Activated T-helper 2 cell treated with anti-CD3 and anti-CD28 coated beads, Interferon-gamma antibody, Interleukin-2, Interleukin-4, amounts not matched to agents 10 μg/mL and 5 μg/mL and 100 μg/mL, durations not matched to agents 14 hours and 24 hours and 36 hours (primary cell): ENCODE measurements at regions not wholly inside any gene's neighbourhood (a gene's known extent, or its start where the extent isn't known, plus 50 kb on each side); places are given as distances from the start of the nearest gene placed in this dataset.

Source experiments
- DNase-seq: peaks from one replicate; pipeline ENCODE4 v3.0.0; 2021; ENCODE audit warnings: low spot score
- H3K27ac Mint-ChIP-seq: one replicate; pipeline ENCODE4 v1.8.0; 2021; ENCODE audit warnings: mixed read lengths
- H3K27me3 Mint-ChIP-seq: one replicate; pipeline ENCODE4 v1.8.0; 2021; ENCODE audit warnings: low read depth, mixed read lengths
- H3K36me3 Mint-ChIP-seq: one replicate; pipeline ENCODE4 v1.8.0; 2021; ENCODE audit warnings: low read depth, mixed read lengths
- H3K4me1 Mint-ChIP-seq: one replicate; pipeline ENCODE4 v1.8.0; 2021; ENCODE audit warnings: low read depth, mixed read lengths
- H3K4me3 Mint-ChIP-seq: one replicate; pipeline ENCODE4 v1.8.0; 2021; ENCODE audit warnings: low read depth, mild to moderate bottlenecking, moderate library complexity, mixed read lengths
- H3K9me3 Mint-ChIP-seq: one replicate; pipeline ENCODE4 v1.8.0; 2021; ENCODE audit warnings: mixed read lengths
- intact Hi-C: fragments of 100-400 bp; cut with micrococcal nuclease; formaldehyde crosslinking; loops from one replicate; pipeline ENCODE4 v1.15.1; 2023

DNA sequence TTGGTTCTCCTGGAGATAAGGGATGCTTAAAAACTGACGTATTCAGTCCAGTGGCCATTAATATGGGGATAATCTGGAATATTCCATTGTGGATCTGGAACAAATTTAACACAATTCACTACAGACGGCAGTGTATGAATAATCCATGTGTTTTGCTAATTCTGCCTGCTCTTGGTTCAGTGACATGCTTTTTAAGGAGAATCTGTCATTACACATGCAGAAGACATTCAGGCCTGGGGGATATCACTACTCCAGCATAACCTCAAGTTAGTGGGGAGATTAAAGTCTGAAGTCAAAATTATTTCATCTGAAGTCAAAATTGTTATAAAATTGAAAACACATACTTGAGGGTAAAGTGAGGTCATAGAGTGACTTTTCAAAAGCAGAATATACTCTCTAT lies 789.3 kb downstream of the USP25 start:
- no peaks in the 10 kb centered on the region for H3K27me3 Mint-ChIP-seq
- intact Hi-C loops, result no loop called here
- H3K4me3 Mint-ChIP-seq, result no peak overlapping the region
- H3K4me1 Mint-ChIP-seq, result no peaks in the 10 kb centered on the region
- no peak overlapping the region for H3K27ac Mint-ChIP-seq
- peaks cover 29% of the 10 kb centered on the region for H3K9me3 Mint-ChIP-seq
- no peaks in the 10 kb centered on the region for H3K36me3 Mint-ChIP-seq
- DNase-seq, result no peak

DNA sequence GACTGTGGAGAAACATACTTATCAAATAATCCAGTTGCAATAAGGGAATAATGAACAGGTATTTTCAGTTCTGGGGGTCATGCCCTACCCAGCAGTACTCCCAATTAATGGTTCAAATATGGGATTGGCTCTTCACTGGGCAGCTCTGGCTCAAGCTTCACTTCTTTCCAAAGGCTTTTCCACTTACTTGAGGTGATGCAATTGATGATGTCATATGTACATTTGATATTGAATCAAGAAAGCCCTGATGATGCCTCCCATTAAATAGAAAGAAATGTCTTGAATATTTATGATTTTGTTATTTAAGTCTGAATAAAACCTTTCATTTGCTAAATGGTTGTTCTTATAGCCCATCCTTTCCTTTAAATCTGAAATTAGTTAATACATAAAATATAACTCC lies 789.9 kb downstream of the USP25 start:
- H3K9me3 Mint-ChIP-seq, result peaks cover 31% of the 10 kb centered on the region
- H3K27me3 Mint-ChIP-seq, result no peaks in the 10 kb centered on the region
- no peak overlapping the region for H3K4me3 Mint-ChIP-seq
- no peak overlapping the region for H3K27ac Mint-ChIP-seq
- intact Hi-C loops, result no loop called here
- no peaks in the 10 kb centered on the region for H3K36me3 Mint-ChIP-seq
- no peaks in the 10 kb centered on the region for H3K4me1 Mint-ChIP-seq
- DNase-seq, result no peak

DNA sequence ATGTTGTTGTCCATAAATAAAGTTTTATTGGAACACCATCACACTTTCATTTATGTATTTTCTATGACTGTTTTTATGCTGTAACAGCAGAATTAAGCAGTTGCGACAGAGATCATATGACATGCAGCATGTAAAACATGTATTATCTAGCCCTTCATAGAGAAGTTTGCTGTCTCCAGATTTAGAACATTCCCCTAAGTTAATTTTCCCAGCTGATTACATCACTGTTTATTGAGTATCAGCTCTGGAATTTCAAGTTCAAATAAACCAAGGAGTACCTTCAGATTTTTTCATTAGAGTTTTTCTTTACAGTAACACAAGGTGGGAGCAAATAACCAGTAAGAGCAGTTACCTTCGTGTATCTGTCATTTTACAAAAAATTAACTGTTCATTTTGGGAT lies 792.8 kb downstream of the USP25 start:
- Mint-ChIP-seq H3K36me3 (no peaks in the 10 kb centered on the region), H3K4me1 (no peaks in the 10 kb centered on the region), H3K27me3 (no peaks in the 10 kb centered on the region), H3K4me3 (no peak overlapping the region), H3K9me3 (peaks cover 39% of the 10 kb centered on the region), H3K27ac (no peak overlapping the region)
- intact Hi-C loops, result no loop called here
- DNase-seq, result no peak

DNA sequence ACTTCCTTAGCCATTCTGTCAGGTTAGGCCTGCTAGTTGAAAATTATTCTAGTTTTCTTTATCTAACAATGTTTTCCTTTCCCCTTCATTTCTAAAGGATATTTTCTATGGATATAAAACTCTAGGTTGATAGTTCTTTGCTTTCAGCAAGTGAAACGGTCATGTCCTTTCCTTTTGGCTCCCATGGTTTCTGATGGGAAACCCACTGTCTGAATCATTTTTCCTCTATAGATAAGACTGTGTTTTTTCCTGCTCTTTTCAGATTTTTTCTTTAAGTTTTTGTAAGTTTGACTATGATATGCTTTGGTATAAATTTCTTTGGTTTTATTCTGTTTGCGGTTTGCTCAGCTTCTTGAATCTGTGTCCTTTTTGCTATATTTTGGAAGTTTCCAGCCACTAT lies 800.9 kb downstream of the USP25 start:
- Mint-ChIP-seq H3K4me3 (no peak overlapping the region), H3K27me3 (no peaks in the 10 kb centered on the region), H3K36me3 (no peaks in the 10 kb centered on the region), H3K4me1 (no peaks in the 10 kb centered on the region), H3K27ac (no peak overlapping the region), H3K9me3 (peaks cover 69% of the 10 kb centered on the region)
- DNase-seq, result no peak
- intact Hi-C loops, result no loop called here

DNA sequence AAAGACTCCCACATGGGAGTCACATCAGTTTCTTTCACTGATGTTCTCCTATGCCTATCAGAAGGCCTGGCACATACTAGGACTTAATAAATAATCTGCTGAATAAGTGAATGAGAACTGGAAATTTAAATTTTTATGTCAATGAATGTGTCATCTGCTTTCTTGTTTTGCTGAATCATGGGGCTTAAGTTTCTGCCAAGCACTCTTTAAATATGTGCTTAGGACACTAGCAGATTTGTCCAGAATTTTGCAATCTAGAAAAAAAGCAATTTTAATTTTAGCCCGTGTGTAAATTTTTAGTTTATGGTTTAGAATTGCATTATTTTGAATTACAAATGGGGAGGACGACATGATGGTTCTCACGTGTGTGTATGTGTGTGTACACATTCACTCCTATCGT lies 803.1 kb downstream of the USP25 start:
- Mint-ChIP-seq H3K27ac (no peak overlapping the region), H3K36me3 (no peaks in the 10 kb centered on the region), H3K9me3 (peaks cover 55% of the 10 kb centered on the region), H3K4me1 (no peaks in the 10 kb centered on the region), H3K27me3 (no peaks in the 10 kb centered on the region), H3K4me3 (no peak overlapping the region)
- intact Hi-C loops, result no loop called here
- no peak for DNase-seq

DNA sequence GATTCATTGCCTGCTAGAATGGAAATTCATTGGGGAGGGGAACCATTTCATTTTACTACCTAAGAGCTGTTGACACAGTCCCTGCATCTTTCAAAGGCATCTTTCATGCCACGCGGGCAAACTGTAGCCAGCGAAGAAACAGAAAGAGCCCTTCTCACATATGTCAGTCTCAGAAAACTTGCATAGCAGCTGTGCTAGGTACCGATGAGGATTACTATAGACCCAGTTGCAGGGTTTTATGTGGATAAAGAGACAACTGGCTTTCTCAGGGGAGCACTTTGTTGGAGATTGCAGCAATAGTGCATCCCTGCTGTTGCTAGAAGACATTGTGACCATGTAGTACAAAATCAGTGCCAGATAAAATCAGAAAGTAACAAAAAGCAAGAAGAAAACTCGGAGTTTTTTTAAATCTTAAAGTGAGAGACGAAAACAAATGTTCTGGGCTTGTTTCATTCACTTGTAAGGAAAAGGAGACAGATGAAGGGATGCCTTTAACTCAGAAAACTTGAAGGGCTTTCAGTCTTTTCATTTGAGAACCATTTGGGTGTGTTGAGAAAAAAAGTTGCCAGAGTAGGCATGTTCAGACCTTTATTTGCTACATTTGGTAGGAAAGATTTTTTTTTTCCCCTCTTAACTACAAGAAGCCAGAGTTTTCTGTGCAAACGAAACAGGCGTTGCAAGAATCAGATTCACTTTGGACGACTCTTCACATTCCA lies 804.1 kb downstream of the USP25 start:
- Mint-ChIP-seq H3K4me1 (no peaks in the 10 kb centered on the region), H3K27me3 (no peaks in the 10 kb centered on the region), H3K27ac (no peak overlapping the region), H3K36me3 (no peaks in the 10 kb centered on the region), H3K4me3 (no peak overlapping the region), H3K9me3 (peaks cover 47% of the 10 kb centered on the region)
- intact Hi-C loops, result no loop called here
- DNase-seq, result no peak

DNA sequence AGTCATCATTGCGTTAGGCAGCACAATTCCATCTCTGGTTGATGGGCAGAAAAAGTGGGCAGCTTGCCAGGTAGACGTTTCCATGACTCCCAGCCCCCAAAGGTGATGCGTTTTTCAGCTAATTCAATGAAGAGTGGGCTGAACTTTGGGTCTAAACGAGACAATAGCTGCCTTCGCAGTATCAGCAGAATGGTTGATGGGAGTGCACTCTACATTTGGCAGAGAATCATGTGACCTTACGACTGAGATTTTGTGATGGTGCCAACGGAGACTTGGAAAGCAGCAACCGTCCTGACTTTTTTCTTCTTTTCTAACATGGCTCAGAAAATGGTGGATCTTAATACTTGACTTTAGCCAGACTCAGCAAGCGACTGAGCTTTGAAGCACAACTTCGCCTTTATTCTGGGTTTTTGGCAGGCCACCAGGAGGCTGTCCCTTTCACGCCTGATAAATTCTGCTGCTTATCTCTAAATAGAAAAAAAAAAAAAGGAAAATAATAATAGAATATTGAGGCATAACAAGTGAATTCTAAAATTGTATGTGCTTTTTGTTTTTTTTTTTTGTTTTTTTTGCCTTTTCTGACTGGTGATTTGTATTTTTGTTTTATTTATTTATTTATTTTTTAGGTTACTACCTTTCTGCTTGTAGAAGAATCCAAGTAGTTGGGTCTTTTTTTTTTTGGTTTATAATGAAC lies 804.8 kb downstream of the USP25 start:
- Mint-ChIP-seq H3K4me1 (no peaks in the 10 kb centered on the region), H3K4me3 (no peak overlapping the region), H3K27me3 (no peaks in the 10 kb centered on the region), H3K9me3 (peaks cover 44% of the 10 kb centered on the region), H3K27ac (no peak overlapping the region), H3K36me3 (no peaks in the 10 kb centered on the region)
- DNase-seq, result no peak
- intact Hi-C loops, result no loop called here

DNA sequence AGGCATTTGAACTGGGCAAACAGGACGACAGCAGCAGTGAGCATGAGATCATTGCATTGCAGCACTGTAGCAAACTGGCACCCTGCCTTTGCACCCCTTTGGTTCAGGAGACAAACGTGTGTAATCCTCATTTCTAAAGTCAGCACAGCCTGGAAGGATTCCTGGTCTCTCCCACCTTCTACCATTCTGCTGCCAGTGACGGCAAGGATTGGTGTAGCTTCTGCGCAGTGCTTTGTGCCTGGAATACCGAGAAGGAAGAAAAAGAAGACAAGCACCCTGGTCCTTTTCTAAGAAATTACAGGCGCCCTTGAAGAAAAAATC lies 805.3 kb downstream of the USP25 start:
- intact Hi-C loops, result no loop called here
- Mint-ChIP-seq H3K27ac (no peak overlapping the region), H3K36me3 (no peaks in the 10 kb centered on the region), H3K27me3 (no peaks in the 10 kb centered on the region), H3K9me3 (peaks cover 41% of the 10 kb centered on the region), H3K4me1 (no peaks in the 10 kb centered on the region), H3K4me3 (no peak overlapping the region)
- DNase-seq, result no peak

DNA sequence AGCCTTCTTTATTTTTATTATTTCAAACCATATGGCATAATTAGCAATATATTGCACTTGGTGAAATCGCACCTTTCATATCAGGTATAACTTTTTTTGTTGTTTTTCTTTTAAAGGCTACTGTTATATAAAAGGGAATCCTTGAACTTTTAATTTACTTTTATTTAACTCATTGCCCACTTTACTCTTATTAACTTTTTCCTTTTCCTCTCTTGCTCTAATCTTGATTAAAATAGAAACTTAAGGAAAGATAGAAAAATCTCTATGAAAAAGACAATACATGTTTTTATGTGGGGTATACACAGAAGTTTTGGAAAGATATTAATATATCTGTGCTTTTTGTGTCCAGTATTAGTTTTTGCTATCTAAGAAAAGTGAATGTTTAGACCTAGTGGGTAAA lies 805.8 kb downstream of the USP25 start:
- H3K36me3 Mint-ChIP-seq, result no peaks in the 10 kb centered on the region
- peaks cover 35% of the 10 kb centered on the region for H3K9me3 Mint-ChIP-seq
- H3K27me3 Mint-ChIP-seq, result no peaks in the 10 kb centered on the region
- H3K4me1 Mint-ChIP-seq, result no peaks in the 10 kb centered on the region
- H3K4me3 Mint-ChIP-seq, result no peak overlapping the region
- intact Hi-C loops, result no loop called here
- no peak for DNase-seq
- no peak overlapping the region for H3K27ac Mint-ChIP-seq

DNA sequence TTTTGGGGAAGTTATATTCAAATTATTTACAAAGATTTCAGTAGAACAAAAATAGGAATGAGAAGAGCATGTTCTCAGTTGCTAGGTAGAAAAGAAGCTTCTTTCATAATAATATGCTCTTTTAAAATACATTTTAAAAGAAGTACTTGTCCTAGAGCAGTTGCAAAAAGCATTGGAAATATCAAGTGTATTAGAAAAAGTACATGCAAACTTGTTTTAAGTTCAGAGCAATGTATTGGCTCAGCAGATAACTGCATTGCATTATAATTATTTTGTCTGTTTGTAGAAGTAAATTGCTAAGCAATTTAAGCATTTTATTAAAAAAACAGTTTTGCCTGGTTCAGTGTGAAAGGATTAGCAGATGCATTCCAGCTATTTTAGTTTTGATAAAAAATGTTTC lies 806.4 kb downstream of the USP25 start:
- Mint-ChIP-seq H3K4me1 (no peaks in the 10 kb centered on the region), H3K4me3 (no peak overlapping the region), H3K27me3 (no peaks in the 10 kb centered on the region), H3K9me3 (peaks cover 30% of the 10 kb centered on the region), H3K27ac (no peak overlapping the region), H3K36me3 (no peaks in the 10 kb centered on the region)
- no peak for DNase-seq
- intact Hi-C loops, result no loop called here

DNA sequence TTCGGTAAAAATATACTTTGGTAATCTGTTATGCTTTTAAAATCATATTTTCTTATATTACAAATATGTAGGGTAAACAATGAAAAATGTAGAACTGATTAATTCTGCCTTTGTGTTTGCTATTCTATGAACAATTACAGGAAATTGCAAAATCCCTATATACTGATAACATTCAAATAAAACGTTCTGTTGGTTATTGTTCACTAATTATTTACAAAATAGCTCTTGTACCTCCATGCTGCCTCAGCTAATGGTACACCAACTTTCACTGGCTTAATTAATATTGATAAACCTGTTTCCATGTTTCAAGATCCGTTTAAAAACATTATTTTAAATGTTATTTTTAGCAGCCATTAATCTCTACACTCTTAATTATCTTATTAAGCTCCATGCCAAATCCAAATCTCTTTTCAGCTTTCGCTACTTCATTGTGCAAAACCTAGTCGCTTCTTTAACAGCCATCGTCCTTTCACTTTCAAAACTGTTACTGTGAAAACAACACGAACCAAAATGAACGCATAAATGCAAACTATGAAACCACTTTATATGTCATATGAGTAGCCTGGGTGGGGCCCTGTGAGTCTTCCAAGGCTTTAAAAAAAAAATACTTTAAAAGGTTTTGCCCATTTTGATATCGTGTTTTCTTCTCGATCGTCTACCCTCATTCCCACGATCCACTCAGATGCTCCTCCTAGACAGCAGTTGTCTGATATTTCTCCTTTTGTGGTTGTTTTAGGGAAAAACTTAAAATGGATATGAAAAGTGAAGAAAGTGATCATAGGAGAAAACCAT lies 807.1 kb downstream of the USP25 start:
- Mint-ChIP-seq H3K4me3 (no peak overlapping the region), H3K36me3 (no peaks in the 10 kb centered on the region), H3K27ac (no peak overlapping the region), H3K27me3 (no peaks in the 10 kb centered on the region), H3K4me1 (no peaks in the 10 kb centered on the region), H3K9me3 (peaks cover 30% of the 10 kb centered on the region)
- intact Hi-C loops, result no loop called here
- DNase-seq, result no peak

DNA sequence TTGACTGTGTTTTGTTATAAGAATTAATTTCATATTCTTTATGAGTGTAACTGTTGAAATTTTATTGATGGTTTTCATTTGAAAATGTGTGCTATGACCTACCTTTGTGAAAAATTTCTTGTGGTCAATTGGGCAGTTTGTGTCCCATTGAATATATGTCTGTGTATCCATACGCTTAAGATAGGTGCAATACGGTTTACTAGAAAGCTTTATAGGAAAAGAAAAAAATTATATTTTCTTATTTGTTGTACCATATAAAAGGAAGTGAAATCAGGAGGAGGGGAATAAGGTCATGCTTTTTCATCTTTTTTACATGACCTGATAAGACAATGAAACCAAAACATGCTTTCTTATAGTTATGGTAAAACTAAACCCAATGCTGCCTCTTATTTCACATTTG lies 807.7 kb downstream of the USP25 start:
- Mint-ChIP-seq H3K27me3 (no peaks in the 10 kb centered on the region), H3K9me3 (peaks cover 32% of the 10 kb centered on the region), H3K36me3 (no peaks in the 10 kb centered on the region), H3K27ac (no peak overlapping the region), H3K4me1 (no peaks in the 10 kb centered on the region), H3K4me3 (no peak overlapping the region)
- intact Hi-C loops, result no loop called here
- no peak for DNase-seq

DNA sequence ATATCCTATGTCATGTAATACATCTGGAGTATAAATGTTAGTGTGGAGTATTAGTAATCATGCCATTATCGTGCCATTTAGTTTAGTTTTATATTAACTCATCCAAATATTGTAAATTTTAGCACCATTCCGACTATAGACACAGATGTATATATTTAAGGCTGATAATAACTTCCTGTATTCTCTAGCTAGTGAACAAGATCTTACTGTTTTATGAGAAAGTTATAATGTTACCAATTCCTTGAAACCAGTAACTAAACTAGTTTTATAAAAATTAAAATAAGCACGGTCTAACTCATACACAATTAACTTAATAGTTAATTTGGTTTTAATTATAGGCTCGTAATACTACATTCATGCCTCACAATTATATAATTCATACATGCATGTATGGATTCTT lies 808.6 kb downstream of the USP25 start:
- H3K27me3 Mint-ChIP-seq, result no peaks in the 10 kb centered on the region
- DNase-seq, result no peak
- H3K4me1 Mint-ChIP-seq, result no peaks in the 10 kb centered on the region
- intact Hi-C loops, result no loop called here
- H3K4me3 Mint-ChIP-seq, result no peak overlapping the region
- H3K9me3 Mint-ChIP-seq, result peaks cover 30% of the 10 kb centered on the region
- no peaks in the 10 kb centered on the region for H3K36me3 Mint-ChIP-seq
- no peak overlapping the region for H3K27ac Mint-ChIP-seq
